ENCODE measurements at regions not wholly inside any gene's neighbourhood (a gene's known extent, or its start where the extent isn't known, plus 50 kb on each side); places are given as distances from the start of the nearest gene placed in this dataset.
"Not testable (repeated sequence)": the region's sequence is repeated elsewhere in the genome, so short reads cannot be mapped to it uniquely, and the experiment has no call there.

DNA sequence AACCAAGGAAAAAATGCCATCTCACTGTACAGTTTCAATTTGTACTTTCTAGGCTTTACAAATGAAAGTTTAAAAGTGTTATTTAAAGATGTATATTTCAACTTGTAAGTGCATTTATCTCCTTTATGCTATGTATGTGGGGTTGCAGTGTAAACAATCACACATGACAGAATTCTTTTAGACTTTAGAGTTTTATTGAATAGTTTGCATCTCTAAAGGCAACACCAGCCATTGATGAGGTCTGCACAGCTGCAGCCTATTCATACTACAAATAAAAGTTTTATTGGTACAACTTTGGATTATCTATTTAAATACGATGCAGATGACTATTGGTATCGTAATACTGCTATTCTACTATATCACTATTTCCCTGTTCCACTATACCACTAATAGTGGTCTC, 894.4 kb upstream of the B3GALT2 start:
- DNase-seq: no peak

GRCh38 chr1:194078765-194079164, 892.4 kb upstream of the B3GALT2 start:
- DNase-seq: no peak

DNA sequence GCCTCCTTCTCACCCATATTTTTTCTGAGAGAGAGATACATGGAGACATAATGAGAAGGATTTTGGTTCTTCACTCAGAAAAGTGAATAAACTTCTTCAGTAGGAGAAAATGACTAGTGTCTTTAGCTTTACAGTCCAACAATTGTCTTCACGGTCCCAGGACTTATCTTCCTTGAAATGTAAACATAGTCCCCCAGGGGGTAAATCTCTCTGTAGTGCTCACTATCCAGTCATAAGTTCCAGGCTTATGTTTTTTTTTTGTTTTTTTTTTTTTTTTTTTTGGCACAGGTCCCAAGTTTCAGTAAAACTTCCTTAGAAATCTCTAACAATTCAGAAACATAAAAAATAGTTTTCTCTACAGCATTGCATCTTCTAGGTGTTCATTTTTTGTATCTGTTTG, 890.2 kb upstream of the B3GALT2 start:
- no peak for DNase-seq

DNA sequence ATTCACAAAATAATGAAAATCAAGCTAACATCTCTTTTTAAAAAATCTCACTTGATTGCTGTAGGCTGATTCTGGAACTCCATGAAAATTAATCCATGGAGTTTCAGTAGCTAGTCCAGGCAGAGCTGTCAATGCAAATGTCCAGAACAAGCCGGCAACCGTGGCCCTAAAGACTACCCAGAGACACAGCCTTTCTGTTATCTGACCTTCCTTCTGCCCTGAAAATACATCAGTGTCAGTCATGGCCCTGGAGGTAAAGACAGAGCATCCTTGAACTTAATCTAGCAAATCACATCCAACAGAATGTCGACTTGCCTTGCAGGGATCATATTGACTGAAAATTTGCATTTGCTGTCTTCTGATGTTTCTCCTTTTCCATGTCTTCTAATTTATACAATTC, 887.4 kb upstream of the B3GALT2 start:
- DNase-seq: no peak

- no peak for DNase-seq
These were observed 884.8 kb upstream of the B3GALT2 start for GRCh38 chr1:194071205-194071604.

GRCh38 chr1:194069831-194070218, 883.4 kb upstream of the B3GALT2 start:
- no peak for DNase-seq

GRCh38 chr1:194069168-194069830, 882.9 kb upstream of the B3GALT2 start:
- no peak for DNase-seq

DNA sequence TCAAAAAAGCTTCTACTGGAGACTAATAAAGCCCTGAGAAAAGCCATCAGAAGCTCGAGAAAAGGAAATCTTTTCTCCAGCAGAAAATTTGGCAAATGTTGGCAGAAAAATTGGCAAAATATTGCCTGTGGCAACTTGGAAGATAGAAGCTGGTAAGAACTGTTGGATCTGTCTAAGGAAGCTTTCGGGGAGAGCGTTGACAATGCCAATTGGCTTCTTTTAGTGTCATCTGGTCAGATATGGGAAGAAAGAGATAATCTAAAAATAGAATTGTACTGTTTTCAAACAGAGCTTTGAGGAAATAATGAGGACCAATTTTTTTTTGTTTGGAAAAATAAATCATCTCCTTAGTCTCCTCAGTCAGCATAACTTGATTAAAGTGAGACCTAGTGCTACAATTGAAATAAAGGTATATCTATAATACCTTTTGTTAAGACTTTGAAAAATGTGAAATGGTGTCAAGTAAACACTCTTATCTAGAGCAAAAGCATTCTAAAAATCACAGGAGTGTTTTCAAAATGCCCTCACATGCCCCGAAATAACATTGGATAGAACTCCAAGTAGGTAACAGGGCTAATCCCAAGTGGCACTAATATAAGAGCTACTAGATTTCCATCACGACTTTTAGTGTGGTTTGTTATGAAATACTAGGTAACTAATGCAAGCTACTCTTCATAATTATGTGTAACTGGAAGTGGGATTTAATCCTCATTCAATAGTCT, 882.2 kb upstream of the B3GALT2 start:
- no peak for DNase-seq

GRCh38 chr1:194067772-194068171, 881.4 kb upstream of the B3GALT2 start:
- no peak for DNase-seq

GRCh38 chr1:194062962-194063361, 876.5 kb upstream of the B3GALT2 start:
- DNase-seq: no peak

- DNase-seq: no peak
These were observed 876.1 kb upstream of the B3GALT2 start for GRCh38 chr1:194062526-194062925.

DNA sequence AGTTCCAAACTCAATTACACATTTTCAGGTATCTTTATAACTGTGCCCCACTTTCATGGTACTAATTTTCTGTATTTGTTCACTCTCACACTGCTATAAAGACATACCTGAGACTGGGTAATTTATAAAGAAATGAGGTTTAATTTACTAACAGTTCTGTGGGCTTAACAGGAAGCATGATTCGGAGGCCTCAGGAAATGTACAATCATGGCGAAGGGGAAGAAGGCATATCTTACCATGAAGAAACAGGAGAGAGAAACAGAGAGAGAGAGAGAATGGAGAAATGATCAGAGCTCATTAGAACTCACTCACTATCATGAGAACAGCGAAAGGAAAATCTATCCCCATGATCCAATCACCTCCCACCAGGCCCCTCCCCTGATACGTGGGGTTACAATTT, 874.1 kb upstream of the B3GALT2 start:
- DNase-seq: no peak

GRCh38 chr1:194058268-194058667, 871.9 kb upstream of the B3GALT2 start:
- not testable (repeated sequence) for DNase-seq

- no peak for DNase-seq
These were observed 869.8 kb upstream of the B3GALT2 start for GRCh38 chr1:194056169-194056568.

DNA sequence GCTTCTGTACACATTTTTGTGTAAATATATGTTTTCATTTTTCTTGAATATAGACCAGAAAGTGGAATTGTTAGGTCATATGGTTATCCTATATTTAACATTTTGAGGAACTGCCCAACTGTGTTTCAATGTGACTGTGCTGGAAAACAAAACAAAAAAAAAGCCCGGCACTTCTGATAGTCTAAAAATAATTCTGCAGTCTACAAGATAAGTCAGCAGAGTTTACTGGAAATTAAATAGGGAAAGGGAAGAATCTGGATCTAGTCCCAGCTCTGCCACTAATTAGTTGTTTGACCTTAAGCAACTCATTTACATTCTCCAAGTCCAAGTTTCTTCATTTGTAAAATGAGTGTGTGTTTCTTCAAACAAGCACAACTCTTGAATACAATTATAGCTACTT, 869.1 kb upstream of the B3GALT2 start:
- DNase-seq: no peak

- DNase-seq: no peak
These were observed 866.3 kb upstream of the B3GALT2 start for GRCh38 chr1:194052514-194053338.

GRCh38 chr1:194047921-194048320, 861.5 kb upstream of the B3GALT2 start:
- DNase-seq: no peak

- DNase-seq: no peak
These were observed 860.8 kb upstream of the B3GALT2 start for GRCh38 chr1:194047206-194047605.

GRCh38 chr1:194045416-194045815, 859.0 kb upstream of the B3GALT2 start:
- DNase-seq: no peak

- no peak for DNase-seq
These were observed 858.5 kb upstream of the B3GALT2 start for GRCh38 chr1:194044892-194045291.

DNA sequence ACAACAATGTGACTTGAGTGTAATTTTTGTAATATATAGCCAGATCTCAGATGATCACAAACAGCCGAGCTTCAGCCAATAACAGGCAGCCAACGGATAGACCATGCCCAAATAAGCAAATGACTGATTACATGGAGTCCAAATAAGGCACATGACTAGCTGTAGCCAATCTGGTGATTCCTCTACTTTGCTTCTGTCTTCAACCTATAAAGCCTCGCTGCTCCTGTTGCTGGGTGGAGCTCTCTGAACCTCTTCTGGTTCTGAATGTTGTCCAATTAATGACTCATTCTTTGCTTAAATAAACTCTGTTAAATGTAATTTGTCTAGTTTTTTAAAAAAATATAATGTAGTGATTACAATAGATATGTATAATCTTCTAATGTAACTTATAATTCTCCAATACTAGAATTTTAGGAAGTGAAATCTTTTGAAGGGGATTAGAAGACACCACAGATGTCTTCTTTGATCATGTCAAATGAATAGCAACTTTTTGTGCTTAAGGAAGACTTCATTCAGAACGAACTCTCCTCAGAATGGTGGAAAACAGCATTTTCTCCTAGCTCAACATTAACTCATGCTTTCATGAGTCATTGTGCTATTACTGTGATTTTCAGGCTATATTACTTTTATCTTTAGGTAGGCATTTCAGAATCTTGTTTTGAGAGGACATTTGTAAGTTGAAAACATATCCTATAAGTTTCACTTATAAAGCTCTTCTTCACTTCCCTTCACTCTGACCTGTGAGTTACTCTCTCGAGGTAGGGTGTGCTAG, 857.8 kb upstream of the B3GALT2 start:
- DNase-seq: no peak

DNA sequence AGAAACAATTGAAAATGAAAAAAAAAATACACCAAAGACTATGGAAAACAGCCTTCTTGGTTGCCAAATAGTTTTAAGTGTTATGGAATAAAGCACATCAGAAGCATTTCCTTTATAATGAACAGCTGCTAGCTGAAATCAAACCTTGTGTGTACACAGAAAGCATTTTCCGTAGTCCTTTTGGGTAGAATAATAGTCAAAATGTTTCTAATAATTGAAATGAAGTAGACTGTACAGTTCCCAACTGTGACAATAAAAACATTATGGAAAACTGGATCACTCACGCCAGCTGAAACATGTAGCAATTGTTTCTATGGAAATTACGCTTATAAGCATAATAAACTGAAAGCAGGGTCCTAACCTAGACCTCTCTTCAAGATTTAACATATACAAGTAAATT, 856.3 kb upstream of the B3GALT2 start:
- no peak for DNase-seq

DNA sequence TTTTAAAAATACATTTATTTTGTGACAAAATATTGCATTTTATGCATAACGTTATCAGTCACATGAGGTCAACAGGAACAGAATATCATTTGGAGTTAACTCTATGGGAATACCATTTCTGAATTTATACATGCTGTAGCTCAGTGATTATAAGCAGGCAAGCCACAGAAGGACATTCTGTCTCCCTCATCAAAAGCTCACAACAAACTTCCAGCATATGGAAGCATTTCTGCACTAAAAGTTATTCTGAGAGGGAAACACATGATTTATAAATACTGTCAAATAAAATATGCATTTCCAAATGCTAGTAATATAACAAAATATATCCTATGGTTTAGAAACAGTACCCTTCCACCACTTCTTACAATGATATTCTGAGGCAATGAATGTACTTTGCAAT, 854.1 kb upstream of the B3GALT2 start:
- no peak for DNase-seq
